NCI-H82 treated with DMSO at 0.1 percent for 48 hours (cell line): ENCODE measurements at regions not wholly inside any gene's neighbourhood (a gene's known extent, or its start where the extent isn't known, plus 50 kb on each side); places are given as distances from the start of the nearest gene placed in this dataset.
A peak's percentile ranks its signal among the peaks of the same experiment; 100 is the strongest.
"Not testable (repeated sequence)": the region's sequence is repeated elsewhere in the genome, so short reads cannot be mapped to it uniquely, and the experiment has no call there.

Experiments
- DNase-seq: peaks from one replicate; lab custom pipeline; 2025; ENCODE audit not compliant: unreplicated experiment; lab: John Stamatoyannopoulos, UW

DNA sequence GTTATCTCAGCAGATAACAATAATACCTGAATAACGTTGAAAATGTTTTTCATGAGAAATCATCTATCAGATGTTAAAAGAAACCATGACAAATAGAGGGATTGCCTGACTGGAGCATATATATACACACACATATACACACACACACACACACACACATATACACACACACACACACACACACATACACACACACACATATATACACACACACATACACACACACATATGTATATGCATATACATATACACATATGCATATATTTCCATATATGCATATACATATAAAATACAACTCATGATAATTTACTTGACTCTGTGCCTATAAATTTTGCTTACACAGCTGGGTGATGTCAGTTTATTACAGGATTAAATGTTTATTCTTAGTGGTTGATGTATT lies 847.3 kb upstream of the ADAMTS5 start:
- no peak for DNase-seq

DNA sequence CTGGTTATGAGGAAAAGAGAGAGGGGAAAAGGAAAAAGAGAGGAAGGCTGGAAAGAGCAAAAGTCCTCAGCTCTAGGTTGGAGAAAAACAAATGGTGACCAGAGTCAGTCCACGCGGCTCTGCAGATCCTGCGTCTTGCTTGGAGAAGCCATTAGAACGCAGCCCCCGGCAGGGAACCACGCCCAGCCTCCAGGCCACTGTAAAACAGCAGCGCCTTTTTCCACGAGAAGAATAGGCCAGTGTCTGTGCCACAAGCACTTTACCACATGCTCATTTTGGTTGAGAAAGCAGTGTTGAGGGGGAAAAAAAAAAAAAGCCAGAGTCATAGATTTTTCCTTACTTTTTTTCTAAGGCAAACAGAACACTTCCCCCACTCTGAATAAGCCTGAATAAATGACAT lies 846.9 kb upstream of the ADAMTS5 start:
- no peak for DNase-seq

- DNase-seq: no peak
Measured at GRCh38 chr21:27813344-27813743, 846.5 kb upstream of the ADAMTS5 start.

DNA sequence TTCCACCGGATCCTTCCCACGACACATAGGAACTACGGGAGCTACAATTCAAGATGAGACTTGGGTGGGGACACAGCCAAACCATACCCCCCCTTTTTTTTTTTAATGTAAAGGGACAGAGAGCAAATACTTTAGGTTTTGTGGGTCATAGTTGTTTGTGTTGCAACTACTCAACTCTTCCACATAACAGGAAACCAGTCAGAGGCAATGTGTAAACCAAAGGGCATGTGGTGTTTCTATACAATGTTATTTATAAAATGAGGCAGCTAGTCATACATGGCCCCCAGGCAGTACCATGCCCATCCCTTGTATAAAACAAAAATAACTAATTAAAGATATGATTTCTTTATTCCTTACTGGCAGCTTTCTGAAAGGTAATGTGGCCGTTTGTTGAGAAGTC lies 845.4 kb upstream of the ADAMTS5 start:
- no peak for DNase-seq

GRCh38 chr21:27808923-27809322 lies 842.0 kb upstream of the ADAMTS5 start:
- DNase-seq: peak; percentile 64

DNA sequence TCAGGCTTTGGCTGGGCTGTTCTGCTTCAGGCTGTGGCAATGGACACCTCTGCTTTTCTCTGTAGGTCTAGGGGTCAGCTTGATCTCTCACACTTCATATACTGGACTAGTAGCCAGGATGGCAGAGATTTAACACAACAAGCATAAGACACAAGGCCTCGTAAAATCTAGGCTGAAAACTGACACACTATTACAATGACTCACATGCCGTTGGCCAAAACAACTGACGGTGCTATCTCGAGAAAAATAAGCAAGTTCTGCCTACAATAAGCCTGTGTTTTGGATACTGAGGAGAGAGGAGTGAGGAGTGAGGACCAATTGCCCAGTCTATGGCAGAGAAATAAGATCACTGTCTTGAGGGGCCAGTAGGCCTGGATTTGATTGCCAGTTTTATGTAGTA lies 840.7 kb upstream of the ADAMTS5 start:
- no peak for DNase-seq

- no peak for DNase-seq
Measured at GRCh38 chr21:27806281-27806680, 839.4 kb upstream of the ADAMTS5 start.

DNA sequence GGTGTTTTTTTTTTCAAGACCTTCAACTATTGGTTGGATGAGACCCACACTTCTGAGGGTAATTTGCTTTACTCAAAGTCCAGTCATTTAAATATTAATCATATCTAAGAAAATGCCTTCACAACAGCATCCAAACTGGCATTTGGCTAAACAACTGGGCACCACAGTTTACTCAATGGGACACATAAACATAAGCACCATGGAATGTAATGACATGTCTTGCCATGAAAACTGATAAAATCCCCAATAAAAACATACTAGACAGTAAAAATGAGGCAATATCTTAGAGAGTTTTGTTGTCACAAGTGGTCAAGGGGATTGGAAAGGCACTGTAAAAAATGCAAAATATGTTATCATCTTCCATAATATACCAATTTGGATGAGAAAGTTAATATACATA lies 838.8 kb upstream of the ADAMTS5 start:
- no peak for DNase-seq

DNA sequence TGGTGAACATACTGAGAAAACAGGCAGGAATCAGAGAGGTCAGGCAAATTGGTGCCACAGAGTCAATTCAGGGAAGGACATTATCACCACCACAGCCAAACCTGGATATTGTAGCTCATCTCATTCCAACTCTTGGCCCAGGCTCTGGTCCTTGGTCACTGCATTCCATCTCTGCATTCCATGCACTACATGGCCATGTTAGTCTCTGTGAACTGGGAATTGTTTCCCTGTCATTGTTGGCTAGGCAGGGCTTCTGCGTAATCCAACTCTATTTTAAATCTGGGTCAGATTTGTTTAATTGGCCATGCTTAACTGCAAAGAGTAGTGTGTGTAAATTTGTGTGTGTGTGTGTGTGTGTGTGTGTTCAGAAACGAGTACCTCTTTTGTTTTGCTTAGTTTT lies 837.6 kb upstream of the ADAMTS5 start:
- DNase-seq: no peak

DNA sequence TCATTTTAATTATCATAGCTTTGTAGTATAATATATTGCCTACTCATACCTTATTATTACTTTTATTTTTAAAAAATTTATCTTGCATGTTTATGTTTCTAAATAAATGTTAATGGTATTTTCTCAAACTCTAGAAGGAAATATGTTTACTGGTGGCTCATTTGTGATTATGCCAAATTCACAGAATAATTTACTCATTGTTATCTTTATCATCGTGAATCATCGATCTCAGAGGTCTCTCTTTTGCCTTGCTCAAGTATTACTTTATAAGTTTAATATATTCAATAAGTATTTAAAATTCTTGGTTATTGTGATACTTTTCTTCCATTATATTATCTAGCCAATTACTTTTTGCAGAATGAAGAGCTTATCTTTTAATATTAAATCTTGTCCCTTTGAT lies 836.7 kb upstream of the ADAMTS5 start:
- no peak for DNase-seq

GRCh38 chr21:27802816-27803475 lies 836.1 kb upstream of the ADAMTS5 start:
- peak; percentile 10 for DNase-seq

- no peak for DNase-seq
Measured at GRCh38 chr21:27799861-27800260, 833.0 kb upstream of the ADAMTS5 start.

DNA sequence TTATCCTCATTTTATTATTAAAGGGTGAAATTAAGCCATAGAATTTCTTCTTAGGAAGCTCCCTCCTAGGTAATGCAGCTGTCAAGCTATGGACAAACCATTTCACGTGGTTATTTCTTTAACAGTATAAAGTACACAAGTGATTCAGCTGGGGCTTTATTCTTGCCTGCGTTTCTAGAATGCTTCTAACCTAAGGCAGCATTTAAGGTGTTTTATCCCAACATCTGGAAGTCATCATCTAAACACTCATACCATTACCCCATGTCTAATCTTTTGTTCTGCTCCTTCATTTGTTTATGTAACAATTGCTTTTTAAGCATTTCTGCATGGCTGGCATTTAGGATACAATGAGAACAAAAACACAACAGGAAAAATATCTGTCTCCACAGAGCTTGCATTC lies 829.2 kb upstream of the ADAMTS5 start:
- DNase-seq: no peak

- DNase-seq: no peak
Measured at GRCh38 chr21:27795418-27795817, 828.5 kb upstream of the ADAMTS5 start.

DNA sequence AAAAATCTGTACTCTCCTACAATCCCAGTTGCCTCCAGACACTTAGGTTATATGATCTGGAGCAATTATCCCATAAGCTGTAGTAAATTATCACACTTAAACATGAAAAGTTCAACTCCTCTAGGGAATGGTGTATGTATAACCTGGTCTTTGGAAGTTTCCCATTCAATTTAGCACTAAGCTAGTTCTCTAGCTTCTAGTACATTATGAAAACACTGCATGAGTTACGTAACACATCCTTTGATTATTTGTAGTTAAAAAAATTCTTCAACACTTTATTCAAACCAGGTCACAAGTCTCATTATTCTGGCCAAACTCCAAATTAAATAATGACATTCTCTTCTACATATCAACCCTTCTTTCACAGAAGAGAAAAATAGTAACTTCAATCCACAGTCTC lies 827.0 kb upstream of the ADAMTS5 start:
- no peak for DNase-seq

DNA sequence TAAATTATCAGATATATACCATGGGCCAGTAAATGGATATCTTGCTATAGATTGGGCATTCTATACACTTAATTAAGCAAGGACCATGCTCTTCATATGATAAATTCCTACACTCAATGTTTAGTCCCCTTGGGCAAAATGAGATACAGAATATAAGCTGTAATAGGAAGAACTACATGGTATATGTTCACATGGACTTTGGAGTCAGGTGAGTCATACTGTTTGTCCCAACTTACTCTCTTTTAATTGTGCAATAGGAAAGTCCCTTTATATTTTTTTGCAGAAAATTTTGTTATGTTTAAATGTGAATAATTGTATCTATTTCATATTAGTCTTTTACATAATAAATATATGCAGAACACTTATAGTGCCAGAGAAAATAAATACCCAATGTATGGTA lies 820.2 kb upstream of the ADAMTS5 start:
- no peak for DNase-seq

DNA sequence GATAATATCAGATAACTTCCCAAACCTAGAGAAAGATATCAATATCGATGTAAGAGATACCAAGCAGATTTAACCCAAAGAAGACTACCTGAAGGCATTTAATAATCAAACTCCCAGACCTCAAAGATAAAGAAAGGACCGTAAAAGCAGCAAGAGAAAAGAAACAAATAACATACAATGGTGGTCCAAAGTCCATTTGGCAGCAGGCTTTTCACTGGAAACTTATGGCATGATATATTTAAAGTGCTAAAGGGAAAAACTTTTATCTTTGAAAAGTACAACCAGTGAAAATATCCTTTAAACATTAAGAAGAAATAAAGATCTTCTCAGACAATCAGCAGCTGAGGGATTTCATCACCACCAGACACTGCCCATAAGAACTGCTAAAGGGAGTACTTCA lies 812.7 kb upstream of the ADAMTS5 start:
- DNase-seq: no peak

GRCh38 chr21:27776925-27777553 lies 810.2 kb upstream of the ADAMTS5 start:
- no peak for DNase-seq

GRCh38 chr21:27772816-27773215 lies 805.9 kb upstream of the ADAMTS5 start:
- no peak for DNase-seq

- no peak for DNase-seq
Measured at GRCh38 chr21:27771938-27772483, 805.1 kb upstream of the ADAMTS5 start.

- DNase-seq: no peak
Measured at GRCh38 chr21:27769763-27770162, 802.9 kb upstream of the ADAMTS5 start.

GRCh38 chr21:27768046-27768637 lies 801.3 kb upstream of the ADAMTS5 start:
- not testable (repeated sequence) for DNase-seq
